GM20431 (cell line): ENCODE measurements at regions not wholly inside any gene's neighbourhood (a gene's known extent, or its start where the extent isn't known, plus 50 kb on each side); places are given as distances from the start of the nearest gene placed in this dataset.

ENCODE experiments used
- in situ Hi-C: fragments of 300-500 bp; cut with MseI, MboI; formaldehyde crosslinking; loops from one replicate; pipeline ENCODE4 v1.15.0; 2020; ENCODE audit warnings: low sequenced_read_pairs; ENCODE audit not compliant: unreplicated experiment

DNA sequence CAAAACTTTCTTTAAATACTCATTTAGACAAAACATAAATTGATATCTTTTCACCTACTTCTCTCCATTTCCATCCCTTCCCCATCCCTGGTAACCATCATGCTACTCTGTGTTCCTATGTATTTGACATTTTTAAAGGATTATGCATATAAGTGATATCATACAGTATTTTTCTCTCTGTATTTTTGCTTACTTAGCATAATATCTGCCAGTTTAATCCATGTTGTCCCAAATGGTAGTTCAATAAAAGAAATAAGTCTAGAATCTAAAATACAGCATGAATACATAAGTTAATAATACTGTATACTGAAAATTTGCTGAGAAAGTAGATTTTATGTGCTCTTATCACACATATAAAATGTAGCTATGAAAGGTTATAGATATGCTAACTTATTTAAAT lies 190.3 kb upstream of the NAV3 start:
- in situ Hi-C loops = no loop called here

DNA sequence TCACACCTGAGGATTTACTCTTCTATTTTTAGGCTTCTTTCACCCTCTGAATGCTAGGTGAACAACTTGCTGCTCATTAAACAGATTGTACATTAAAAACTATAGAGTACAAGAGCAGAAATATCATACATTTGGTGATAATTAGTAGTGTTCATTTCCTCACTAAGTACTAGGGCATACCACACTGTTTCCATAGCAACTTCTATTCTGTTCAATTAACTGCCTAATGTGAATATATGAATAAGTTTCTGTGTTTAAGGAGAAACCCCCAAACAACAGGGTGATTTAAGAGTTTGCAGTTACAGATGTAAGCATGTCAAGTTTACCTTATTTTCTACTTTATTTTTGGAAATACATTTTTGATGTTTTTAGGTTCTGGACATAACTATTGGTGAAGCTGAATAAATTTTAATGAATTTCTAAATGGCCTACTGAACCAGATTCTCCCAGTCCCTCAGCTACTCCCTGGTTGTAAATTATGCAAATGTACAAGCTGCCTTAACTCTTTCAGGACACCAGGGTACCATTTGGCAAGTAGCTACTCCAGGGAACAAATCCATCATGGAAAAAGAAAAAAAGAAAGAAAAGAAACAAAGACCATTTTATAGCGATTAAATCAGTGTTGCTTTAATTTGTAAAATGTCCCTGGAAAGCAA lies 199.8 kb upstream of the NAV3 start:
- in situ Hi-C loops = no loop called here

DNA sequence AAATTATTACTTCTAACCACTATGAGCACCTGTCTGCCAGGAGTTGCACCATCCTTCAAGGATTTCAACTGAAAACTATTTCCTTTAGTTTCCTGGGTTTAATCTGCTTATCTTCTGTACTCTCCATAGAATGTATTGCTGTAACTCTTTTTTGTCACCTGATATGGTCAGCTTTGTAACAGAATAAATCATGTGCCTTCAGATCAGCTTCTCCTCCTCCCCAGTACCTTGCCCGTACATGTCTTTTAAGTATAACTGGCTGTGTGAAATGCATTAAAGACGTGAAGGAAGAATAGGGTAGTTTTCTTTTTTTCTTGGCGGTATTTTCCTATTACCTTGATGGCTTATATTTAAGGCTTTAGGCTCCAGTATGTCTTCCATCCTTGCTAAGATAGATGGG lies 200.3 kb upstream of the NAV3 start:
- in situ Hi-C loops = no loop called here

DNA sequence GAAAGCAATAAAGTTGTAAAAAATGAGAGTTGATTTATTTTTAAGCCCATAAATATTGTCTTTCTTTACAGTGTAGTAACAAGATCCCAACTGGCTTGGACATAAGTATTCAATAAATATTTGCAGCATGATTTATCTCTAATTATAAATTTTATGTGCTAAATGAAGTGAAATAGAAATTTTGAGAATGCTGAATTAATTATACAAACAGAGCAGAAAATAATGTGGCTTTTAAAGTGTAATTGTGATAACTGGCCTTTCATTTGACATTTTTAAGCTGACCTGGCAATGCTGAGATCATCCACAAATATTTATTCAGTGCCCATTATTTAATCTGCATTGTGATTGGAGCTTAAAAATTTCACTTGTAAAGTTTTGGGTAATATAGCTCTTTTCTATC lies 201.6 kb upstream of the NAV3 start:
- in situ Hi-C loops = no loop called here

DNA sequence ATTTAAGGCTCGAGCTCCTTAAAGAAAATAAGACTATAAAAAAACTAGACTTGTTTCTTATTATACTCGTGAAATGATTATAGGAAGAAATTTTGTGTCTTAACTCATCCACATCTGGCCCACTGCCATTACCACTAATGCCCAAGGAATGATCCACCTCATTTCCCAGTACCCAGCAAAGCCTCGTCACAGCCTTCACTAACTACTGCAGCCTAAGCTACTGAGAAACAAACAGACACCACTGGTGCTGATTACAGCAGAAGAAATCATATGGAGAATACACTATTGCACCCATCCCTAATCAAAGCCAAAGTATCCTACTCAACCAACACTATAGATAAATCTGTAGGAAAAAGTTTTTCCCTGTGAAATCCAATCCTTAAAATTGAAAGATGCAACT lies 205.3 kb upstream of the NAV3 start:
- in situ Hi-C loops = no loop called here

DNA sequence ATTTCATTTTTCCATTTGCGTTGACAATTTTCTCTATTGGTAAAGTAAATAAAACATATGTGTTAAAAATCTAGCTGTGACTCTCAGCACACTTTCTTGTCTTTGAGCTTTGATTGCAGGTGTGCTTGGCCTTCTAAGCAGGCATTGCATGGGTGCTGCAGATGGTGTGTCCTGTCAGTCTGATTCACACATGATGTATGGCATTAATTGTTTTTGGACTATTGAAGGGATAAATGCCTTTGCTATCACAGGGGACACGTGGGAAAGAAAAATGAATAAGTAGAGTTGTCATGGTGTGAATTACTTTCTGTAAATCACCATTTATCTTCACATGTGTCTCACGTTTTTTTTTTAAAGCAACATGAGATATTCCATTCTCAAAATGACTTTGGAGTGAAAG lies 211.3 kb upstream of the NAV3 start:
- in situ Hi-C loops = no loop called here

DNA sequence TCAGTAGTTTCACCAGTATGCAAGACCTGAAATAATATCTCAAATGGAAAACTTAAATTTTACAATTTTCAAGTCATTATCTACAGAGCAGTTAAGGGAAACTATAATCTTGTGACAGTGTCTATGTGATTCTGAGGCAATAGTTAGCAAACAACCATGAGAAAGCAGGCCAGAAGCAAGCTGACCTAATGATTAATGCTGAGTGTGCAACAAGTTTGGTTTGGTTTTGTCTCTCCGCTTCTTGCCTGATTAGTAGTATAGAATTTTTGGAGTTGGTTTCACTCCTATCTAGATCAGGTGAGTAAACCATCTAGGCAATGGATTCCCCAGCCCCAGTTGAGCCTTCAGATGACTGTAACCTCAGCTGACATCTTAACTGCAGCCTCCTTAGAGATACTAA lies 212.9 kb upstream of the NAV3 start:
- in situ Hi-C loops = no loop called here

DNA sequence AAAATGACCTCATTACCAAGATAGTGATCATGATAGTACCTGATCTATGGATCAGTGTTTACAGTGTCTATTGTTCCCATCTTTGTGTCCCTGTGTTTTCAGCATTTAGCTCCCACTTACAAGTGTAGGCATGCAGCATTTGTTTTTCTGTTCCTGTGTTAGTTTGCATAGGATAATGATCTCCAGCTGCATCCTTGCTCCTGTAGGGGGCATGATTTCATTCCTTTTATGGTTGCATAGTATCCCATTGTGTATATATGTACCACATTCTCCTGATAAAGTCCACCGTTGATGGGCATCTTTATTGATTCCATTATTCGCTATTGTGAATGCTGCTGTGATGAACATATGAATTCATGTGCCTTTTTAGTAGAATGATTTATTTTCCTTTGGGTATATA lies 215.4 kb upstream of the NAV3 start:
- in situ Hi-C loops = no loop called here

DNA sequence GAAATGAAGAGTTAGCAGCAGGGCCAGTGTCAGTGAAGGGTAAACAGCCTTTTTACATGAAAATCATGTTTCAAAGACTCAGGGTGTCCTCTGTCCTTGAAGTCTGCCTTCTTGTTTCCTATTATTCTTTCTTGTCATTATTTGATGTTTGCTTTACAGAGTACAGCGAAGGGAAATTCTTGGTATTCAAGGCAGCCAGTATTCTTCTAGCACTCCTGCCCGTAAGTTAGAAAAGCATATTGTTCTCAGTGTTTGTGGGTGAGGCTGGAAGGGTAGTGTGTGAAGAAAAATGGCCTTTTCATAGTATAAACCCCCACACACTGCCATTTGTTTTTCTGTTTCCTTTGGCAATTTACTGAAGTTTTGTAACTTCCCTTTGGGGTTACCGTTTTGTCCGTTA lies 217.3 kb upstream of the NAV3 start:
- in situ Hi-C loops = no loop called here

DNA sequence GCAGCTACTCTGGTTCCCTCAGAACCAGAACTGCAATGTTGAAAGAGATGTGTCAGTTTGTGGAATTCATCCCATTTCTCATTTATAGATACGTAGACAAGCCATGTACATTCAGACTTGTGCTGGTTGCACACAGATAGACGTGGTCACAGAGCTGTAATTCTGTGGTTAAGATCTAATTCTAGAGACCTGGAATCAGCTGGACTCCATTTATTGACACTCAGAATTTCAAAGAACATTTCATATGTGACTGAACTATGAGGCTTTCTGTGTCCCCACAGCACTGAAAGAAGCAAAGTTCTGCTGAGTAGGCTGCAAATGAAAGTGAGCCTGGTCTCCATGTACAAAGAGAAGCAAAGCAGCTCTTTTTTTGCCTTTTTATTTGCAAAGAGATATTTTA lies 220.2 kb upstream of the NAV3 start:
- in situ Hi-C loops = no loop called here

DNA sequence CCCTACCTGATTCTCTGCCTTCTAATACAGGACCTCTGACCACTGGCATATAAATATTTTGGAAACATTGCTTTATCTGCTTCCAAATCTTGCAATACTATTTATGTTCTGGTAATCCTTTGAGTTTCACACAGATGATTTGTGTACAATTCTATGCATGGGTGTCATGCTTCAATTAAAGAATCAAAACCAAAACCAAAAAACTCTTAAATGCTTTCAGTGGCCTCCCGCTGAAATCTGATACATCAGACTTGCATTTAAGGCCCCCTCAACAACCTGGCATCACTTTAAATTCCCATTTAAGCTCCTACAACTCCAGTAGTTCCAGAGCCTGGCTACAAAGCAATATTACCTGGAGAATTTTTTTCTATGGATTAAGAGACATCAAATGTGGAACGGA lies 221.7 kb upstream of the NAV3 start:
- in situ Hi-C loops = no loop called here

DNA sequence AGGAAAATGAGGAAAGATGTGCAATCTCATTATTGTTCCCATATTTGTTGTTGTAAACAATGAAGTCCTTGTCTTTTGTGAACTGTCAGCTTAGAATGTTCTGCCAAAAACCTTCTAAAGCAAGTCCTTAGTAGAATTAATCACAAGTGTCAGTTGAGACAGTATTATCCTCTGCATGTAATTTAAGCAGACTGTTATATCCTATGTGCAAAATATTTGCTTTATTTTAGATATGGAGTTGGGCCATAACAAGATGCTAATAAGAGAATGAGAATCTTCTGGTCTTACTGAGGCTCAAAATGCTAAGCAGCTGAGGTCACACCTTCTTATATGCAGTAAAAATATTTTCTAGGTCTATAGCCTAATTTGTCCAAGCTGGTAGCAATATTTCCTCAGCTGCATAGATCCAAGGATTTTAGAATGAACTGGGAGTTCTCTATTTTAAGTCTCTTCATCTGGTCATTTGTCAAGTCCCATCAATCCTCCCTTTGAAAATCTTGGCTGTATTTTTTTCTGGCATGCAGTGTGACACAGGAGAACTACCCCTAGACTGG lies 222.3 kb upstream of the NAV3 start:
- in situ Hi-C loops = no loop called here

DNA sequence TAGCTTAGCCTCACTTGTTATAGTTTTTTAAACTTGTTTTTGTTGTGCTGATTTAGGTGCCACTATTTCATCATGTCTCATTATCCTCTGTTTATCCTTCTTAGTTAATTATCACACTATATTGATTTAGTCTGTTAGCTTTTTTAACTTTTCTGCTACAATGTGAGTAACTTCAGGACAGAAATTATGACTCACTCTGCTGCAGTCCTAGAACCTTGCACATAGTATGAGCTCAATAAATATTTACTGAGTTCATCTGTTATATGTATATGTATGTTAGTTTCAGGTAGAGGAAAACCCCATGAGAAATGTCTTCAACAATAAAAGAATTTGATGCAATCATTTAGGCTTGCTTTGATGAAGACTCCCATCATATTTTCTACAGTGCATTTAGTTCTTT lies 224.3 kb upstream of the NAV3 start:
- in situ Hi-C loops = no loop called here

DNA sequence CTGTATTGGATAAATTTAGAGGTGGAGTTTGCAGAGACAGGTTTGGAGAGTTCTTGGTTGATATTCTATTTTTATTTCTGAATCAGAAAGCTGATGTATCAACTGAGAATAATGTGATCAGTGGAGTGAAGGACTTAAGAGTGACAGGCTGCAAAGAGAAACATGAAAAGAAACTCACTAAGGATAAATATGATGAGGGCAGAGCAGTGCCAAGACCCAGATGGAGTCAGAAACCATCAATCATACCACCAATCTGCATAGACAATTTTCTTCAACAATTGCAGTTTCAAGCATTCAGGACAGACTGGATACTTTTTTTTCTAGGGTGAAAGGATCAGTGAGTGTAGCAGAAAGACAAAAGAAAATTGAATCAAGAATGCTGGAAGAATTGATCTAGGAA lies 226.7 kb upstream of the NAV3 start:
- in situ Hi-C loops = no loop called here

DNA sequence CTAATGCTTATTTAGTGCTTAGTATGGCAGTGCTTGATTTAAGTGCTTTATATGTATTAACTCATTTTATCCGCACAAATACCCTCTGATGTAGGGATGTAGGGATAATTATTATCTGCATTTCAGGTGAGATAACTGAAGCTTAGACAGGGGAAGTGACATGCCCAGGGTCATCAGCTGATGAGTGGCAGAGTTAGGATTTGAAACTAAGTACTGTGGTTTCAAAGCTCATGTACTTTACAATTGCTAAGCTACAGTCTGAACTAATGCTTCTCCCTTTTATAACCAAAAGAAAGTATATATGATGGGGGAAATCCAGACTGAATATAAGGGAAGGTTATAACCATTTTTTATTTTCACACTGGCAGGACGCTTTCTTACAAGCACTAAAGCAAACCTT lies 229.6 kb upstream of the NAV3 start:
- in situ Hi-C loops = no loop called here

DNA sequence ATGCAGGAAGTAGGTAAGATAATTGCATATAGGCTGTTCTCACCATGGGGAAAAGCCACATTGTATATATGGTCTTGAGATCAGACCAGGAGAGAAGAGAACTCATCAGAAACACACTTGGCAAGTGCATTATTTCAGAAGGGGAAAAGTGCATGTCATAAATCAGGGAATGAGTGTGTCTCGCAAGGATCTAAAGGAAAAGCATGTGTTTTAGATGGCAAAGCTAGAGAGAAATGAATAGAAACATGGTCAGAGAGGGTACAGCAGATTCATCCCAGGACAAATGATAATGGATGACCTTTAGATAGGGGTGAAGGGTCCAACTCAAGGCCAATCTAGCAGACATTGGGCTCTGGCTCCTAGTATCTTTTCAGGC lies 230.2 kb upstream of the NAV3 start:
- in situ Hi-C loops = no loop called here

DNA sequence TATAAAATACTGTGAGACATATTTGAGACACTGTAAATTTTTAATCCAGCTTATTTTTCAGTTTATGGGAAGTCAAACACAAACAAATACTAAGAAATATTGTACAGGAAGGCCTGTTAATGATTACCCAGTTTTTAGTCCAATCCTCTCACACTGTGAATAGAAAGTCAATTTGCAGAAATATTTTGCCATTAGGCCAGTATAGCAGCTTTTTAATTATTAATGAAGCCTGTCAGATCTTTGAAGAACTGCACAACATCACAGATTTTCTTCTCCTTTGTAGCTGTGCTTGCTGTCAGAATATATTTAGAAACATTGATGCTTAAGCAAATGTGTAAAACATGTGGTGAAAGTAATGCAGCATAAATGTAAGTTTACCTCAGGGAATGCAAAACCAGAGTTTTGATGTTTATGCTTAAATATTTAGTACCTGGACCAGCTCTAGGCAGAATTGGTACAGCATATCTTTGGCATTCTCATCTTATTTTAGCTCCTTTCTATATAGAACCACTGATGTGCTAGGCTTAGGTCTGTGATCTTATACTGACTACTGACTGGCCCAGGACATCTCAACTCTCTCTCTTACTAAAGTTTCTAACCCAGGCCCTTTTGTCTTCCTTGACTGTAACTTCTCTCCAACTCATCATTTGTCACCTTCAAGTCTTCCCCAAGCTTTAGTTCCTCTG lies 230.8 kb upstream of the NAV3 start:
- in situ Hi-C loops = no loop called here

DNA sequence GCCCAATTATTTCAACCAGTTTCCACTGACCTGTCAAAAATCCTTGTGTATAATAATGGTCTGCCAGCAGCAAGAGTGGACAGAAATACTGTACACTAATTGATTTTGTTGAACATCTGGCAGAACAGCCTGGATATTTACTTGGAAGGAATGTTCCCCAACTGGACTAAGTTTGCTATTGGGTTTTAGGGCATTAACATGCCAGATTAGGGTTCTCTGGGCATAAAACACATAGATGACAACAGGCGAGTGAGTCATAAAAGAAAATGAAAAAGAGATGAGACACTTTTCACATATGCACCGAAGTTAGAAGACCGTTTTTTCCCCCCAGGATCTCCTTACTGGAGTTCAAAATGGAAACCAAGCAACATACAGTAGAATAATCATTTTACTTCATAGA lies 236.3 kb upstream of the NAV3 start:
- in situ Hi-C loops = no loop called here

DNA sequence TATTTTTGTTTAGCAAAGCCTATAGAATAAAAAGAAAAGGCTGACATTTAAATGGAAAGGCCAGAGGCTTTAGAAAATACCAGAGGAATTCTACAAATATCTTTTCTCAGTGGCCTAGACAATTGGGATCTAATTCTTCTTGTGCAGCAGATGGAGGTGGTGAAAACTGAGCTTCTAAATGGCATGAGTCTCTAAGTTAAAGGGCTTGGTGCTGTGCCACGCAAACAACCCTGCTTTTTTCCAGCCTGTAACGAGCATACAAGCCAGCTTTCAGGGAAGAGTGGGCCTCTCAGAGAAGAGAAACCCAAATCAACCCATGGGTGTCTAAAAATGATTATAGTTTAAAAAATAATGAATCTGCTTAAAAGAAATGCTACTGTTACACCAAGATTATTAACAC lies 237.9 kb upstream of the NAV3 start:
- in situ Hi-C loops = no loop called here

DNA sequence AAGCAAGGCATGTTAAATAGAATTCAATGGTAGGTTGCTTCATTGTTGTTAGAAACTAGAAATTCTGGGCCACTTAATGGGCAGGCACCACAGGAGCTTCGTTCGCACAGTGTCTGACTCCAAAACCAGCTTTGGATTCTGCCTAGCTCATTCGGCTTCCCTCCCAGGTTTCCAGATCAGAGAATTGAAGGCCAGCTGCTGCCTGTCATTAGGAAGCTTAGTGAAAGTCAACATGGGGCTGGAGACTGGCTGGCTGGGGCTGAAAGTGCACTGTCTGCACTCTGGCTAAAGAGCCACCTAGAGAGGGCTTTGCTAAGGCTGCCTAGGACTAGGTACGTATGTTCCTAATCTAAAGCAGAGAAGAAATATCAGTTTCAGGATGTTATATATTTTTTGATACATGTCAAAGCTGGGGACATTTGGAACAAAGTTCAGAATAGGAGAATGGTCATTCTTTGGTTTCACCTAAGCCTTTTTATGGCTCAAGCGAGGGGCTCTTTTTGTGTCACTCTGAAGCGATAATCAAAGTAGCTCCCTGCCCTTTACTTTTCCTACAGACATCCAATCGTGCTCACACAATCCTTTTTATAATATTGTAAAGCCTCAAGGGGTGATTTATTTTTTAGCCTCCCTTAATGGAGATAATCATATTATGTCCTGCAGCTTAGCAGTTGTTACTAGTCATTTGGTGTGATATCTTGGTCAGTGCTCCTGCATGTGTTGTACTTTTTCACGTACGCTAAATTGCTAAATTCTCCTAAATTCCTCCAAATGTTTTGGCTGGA lies 238.5 kb upstream of the NAV3 start:
- in situ Hi-C loops = no loop called here

DNA sequence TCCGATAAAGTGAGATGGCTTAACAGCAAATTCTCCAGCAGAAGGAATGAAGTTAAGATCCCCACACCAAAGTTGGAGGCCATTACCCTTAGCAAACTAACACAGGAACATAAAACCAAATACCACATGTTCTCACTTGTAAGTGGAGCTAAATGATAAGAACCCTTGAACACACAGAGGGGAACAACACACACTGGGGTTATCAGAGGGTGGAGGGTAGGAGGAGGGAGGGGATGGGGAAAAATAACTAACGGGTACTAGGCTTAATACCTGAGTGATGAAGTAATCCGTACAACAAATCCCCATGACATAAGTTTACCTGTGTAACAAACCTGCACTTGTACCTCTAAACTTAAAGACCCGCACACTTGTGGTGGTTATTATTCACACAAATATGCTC lies 240.4 kb upstream of the NAV3 start:
- in situ Hi-C loops = no loop called here
